ENCODE measurements at regions not wholly inside any gene's neighbourhood (a gene's known extent, or its start where the extent isn't known, plus 50 kb on each side); places are given as distances from the start of the nearest gene placed in this dataset.

DNA sequence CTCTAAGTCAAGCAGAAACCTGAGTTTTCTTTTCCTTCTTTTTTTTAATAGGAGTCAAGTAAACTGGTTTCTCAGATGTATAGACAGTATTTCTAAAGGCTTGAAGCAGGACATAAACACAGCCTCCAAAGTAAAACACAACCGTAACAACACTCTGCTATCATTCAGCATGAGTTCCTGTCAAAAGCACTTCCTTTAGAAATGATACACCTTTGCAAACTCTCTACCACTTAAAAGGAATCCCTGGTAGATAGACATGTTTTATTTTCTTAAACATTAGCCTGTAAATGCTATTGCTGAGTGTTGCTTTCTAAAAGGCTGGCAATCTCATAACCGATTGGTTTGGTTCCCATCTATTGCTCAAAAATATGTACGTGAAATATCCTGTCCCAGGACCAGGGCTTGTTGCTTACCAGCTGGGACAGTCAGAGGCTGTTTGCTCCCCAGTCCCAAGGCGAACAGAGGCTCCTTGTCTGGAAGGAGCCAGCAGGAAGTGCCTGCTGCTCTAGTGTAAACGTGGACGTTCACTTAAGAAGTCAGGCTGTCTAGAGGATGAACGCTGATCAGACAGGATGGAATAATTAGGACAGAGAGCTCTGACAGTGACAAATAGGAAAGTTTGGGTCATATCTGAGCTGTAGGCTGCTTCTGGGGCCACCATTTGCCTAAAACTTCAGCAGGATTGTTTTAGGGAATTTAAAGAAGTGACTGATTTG lies 173.9 kb upstream of the KLF3 start:
- in situ Hi-C loops (cut with HindIII; ENCODE audit: low sequenced_read_pairs) = no loop called here
- TF ChIP-seq, protein P1, sequence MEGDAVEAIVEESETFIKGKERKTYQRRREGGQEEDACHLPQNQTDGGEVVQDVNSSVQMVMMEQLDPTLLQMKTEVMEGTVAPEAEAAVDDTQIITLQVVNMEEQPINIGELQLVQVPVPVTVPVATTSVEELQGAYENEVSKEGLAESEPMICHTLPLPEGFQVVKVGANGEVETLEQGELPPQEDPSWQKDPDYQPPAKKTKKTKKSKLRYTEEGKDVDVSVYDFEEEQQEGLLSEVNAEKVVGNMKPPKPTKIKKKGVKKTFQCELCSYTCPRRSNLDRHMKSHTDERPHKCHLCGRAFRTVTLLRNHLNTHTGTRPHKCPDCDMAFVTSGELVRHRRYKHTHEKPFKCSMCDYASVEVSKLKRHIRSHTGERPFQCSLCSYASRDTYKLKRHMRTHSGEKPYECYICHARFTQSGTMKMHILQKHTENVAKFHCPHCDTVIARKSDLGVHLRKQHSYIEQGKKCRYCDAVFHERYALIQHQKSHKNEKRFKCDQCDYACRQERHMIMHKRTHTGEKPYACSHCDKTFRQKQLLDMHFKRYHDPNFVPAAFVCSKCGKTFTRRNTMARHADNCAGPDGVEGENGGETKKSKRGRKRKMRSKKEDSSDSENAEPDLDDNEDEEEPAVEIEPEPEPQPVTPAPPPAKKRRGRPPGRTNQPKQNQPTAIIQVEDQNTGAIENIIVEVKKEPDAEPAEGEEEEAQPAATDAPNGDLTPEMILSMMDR (IDR thresholded peaks at IDR 0.05; ENCODE audit: low read depth, low read length) = no peak
- peak; percentile 43 for DNase-seq (ENCODE audit: low read depth, low spot score)
- H3K4me3 ChIP-seq (ENCODE audit: low read depth, low read length) = no peak overlapping the region

DNA sequence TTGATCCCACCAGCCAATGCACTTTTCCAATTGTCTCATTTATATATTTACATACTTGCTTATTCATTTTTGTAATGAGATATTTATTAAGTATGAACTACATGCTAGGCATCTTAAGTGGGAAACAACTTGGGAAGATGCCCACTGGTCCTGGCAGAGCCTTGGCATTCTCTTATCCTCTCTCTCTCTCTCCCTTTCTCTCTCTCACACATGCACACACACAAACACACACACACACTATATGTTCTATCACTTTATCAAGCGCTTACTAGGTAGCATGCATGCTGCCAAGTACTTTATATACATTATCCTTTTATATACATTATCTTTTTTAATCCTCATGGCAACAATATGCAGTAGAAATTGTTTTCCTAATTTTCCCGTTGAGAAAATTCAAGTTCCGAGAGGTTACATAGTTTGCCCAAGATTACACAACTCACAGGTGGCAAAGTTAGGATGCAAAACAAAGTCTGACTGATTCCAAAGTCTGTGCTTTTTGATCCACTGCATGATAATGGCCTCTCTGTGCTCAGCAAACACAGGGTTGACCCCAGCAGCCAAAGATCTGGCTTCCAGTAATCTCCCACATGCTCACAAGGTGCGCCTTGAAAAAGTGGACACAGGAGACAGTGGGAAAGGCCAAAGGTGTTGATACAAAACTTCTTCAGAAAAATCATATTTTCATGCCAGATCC lies 173.1 kb upstream of the KLF3 start:
- no peak overlapping the region for H3K4me3 ChIP-seq (ENCODE audit: low read depth, low read length)
- no peak for DNase-seq (ENCODE audit: low read depth, low spot score)
- in situ Hi-C loops (cut with HindIII; ENCODE audit: low sequenced_read_pairs) = no loop called here
- TF ChIP-seq, protein P1 (IDR thresholded peaks at IDR 0.05; ENCODE audit: low read depth, low read length) = no peak

DNA sequence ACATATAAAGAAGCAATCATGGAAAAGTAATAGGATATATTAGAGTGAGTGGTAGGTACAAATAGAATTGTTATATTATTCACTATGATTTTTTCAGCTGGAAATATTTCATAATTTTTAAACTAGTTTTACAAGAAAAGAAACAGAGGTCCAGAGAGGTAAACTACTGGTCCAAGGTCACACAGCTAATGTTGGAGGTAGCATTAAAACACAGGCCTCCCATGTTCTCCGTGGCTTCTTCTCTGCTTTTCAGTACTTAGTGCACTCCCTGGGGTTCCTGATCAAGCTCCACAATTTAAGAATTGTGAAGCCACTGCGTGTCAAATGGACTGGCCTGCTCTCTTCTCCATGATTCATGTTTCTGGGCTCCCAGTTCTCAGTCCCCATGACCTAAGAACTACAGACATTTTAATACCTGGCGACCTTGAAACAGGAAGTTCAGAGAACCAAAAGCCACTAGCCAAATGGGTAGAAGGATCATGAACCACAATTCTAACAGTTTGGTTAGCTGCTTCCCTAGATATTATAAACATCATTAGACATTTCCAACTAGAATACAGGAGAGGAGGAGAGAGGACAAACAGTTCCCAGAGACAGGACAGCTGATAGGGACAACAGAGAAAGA lies 172.0 kb upstream of the KLF3 start:
- no peak for DNase-seq (ENCODE audit: low read depth, low spot score)
- TF ChIP-seq, protein P1 (IDR thresholded peaks at IDR 0.05; ENCODE audit: low read depth, low read length) = no peak
- in situ Hi-C loops (cut with HindIII; ENCODE audit: low sequenced_read_pairs) = no loop called here
- H3K4me3 ChIP-seq (ENCODE audit: low read depth, low read length) = no peak overlapping the region

DNA sequence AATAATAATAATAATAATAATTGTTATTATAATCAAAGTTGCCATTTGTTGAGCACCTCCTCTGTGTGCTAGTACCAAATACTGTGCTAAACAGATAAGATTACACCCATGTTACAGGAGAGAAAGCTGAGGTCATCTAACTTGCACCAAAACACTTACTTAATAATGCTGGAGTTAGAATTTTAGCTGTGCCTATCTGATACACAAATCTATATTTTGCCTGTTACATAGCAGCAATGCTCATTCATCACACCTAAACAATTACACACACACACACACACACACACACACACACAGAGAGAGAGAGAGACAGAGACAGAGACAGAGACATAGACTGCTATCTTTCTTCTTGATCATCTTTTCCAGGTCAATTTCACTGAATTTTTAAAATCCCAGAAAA lies 170.9 kb upstream of the KLF3 start:
- in situ Hi-C loops (cut with HindIII; ENCODE audit: low sequenced_read_pairs) = no loop called here
- H3K4me3 ChIP-seq (ENCODE audit: low read depth, low read length) = no peak overlapping the region
- DNase-seq (ENCODE audit: low read depth, low spot score) = no peak
- TF ChIP-seq, protein P1 (IDR thresholded peaks at IDR 0.05; ENCODE audit: low read depth, low read length) = no peak

DNA sequence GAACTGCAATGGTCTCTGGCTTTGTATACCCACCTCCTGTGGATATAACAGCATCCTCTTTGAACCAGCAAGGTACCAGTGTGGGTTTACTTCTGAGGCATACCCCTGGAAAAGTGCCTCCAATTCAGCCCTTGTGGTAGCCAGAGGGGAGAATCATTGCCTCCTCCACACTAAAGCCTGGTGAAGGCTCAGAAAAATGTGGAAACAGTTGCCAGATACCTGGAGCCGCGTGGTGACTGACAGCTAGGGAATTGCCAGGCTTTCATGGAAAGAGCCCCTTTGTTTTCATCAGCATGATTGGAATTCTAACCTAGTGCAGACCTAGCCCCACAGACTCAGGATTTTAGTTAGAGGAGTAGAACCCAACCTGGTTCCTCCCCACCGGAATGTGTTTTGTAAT lies 168.6 kb upstream of the KLF3 start:
- no peak for DNase-seq (ENCODE audit: low read depth, low spot score)
- TF ChIP-seq, protein P1 (IDR thresholded peaks at IDR 0.05; ENCODE audit: low read depth, low read length) = no peak
- in situ Hi-C loops (cut with HindIII; ENCODE audit: low sequenced_read_pairs) = no loop called here
- no peak overlapping the region for H3K4me3 ChIP-seq (ENCODE audit: low read depth, low read length)

DNA sequence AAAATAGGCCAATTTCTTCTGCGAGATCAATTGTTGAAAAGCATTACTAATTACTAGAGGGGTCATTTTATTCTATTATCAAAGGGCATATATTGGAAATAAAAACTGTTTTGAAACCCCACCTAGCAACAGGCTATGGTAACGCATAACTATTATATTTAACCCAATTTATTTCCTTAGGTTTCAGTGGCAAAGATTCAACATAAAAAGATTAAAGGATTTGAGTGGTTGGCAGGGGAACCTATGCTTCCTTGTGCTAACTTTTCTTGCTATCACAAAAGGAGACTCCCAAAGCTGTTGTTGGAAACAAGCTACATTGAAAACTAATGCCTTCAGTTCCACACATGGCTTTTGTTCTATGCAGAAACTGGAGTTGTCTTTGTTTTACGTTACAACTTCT lies 166.9 kb upstream of the KLF3 start:
- in situ Hi-C loops (cut with HindIII; ENCODE audit: low sequenced_read_pairs) = no loop called here
- no peak for DNase-seq (ENCODE audit: low read depth, low spot score)
- TF ChIP-seq, protein P1 (IDR thresholded peaks at IDR 0.05; ENCODE audit: low read depth, low read length) = no peak
- no peak overlapping the region for H3K4me3 ChIP-seq (ENCODE audit: low read depth, low read length)

Data from astrocyte of the spinal cord (primary cell).